WTC11 (cell line): ENCODE measurements at regions not wholly inside any gene's neighbourhood (a gene's known extent, or its start where the extent isn't known, plus 50 kb on each side); places are given as distances from the start of the nearest gene placed in this dataset.

Experiments
- AR ChIP-seq: fragments of 250-450 bp; sonication (Bioruptor Pico); IDR thresholded peaks from 2 replicates; pipeline ENCODE4 v1.9.0; 2021; ENCODE audit warnings: mild to moderate bottlenecking
- CREB1 ChIP-seq: sonication (generic); formaldehyde crosslinking; IDR thresholded peaks from 2 replicates; pipeline ENCODE4 v1.8.0; 2023; ENCODE audit warnings: mild to moderate bottlenecking, missing genetic modification reagents
- ETV6 ChIP-seq: sonication (generic); formaldehyde crosslinking; IDR thresholded peaks from 2 replicates; pipeline ENCODE4 v1.8.1; 2022; ENCODE audit warnings: mild to moderate bottlenecking, missing genetic modification reagents
- NFYB ChIP-seq: sonication (generic); formaldehyde crosslinking; conservative IDR thresholded peaks from 2 replicates; pipeline ENCODE4 v1.8.0; 2022; ENCODE audit warnings: low read depth, missing genetic modification reagents
- PRRX2 ChIP-seq: fragments of 250-450 bp; sonication (Bioruptor Pico); IDR thresholded peaks from 2 replicates; pipeline ENCODE4 v1.8.0; 2021; ENCODE audit warnings: mild to moderate bottlenecking
- SMAD3 ChIP-seq: sonication (generic); formaldehyde crosslinking; IDR thresholded peaks from 2 replicates; pipeline ENCODE4 v1.8.0; 2022; ENCODE audit warnings: missing genetic modification reagents, mild to moderate bottlenecking, borderline replicate concordance
- TCF7 ChIP-seq: sonication (generic); formaldehyde crosslinking; IDR thresholded peaks from 2 replicates; pipeline ENCODE4 v1.8.0; 2022; ENCODE audit warnings: mild to moderate bottlenecking, low read depth, missing genetic modification reagents, moderate library complexity
- ZNF138 ChIP-seq: sonication (generic); formaldehyde crosslinking; conservative IDR thresholded peaks from 2 replicates; pipeline ENCODE4 v1.8.1; 2022; ENCODE audit warnings: mild to moderate bottlenecking, moderate library complexity, missing genetic modification reagents
- ZNF416 ChIP-seq: fragments of 250-450 bp; sonication (Bioruptor Pico); IDR thresholded peaks from 2 replicates; pipeline ENCODE4 v1.9.0; 2021; ENCODE audit warnings: mild to moderate bottlenecking, inconsistent platforms
- TF ChIP-seq, protein P1 (sequence below): fragments of 200-600 bp; IDR thresholded peaks from 2 replicates; pipeline ENCODE4 v1.8.0; 2022; ENCODE audit warnings: antibody characterized with exemption
- TF ChIP-seq, protein P2 (sequence below): sonication (generic); formaldehyde crosslinking; conservative IDR thresholded peaks from 2 replicates; pipeline ENCODE4 v1.8.1; 2023; ENCODE audit warnings: mild to moderate bottlenecking, low read depth, missing genetic modification reagents, moderate library complexity

DNA sequence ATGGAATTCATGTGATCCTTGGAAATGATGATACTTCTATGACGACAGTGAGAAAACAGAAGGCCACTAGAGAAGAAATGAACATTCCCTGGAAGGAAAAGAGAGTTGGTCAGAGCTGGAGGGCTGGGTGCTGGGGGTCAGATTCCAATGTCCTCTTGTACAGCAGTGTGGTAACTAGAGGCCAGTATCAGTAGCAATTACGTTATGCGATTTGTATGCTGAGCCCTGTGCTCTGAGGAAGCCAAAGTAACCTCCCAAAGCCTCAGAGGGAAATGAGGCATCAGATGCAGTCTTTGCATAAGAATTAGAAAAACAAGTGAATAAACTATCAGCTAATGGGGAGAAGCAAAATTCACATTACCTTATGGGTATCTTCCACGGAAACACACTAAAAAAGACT is 65.5 kb upstream of the SLC4A11 start:
- TF ChIP-seq, protein P1, sequence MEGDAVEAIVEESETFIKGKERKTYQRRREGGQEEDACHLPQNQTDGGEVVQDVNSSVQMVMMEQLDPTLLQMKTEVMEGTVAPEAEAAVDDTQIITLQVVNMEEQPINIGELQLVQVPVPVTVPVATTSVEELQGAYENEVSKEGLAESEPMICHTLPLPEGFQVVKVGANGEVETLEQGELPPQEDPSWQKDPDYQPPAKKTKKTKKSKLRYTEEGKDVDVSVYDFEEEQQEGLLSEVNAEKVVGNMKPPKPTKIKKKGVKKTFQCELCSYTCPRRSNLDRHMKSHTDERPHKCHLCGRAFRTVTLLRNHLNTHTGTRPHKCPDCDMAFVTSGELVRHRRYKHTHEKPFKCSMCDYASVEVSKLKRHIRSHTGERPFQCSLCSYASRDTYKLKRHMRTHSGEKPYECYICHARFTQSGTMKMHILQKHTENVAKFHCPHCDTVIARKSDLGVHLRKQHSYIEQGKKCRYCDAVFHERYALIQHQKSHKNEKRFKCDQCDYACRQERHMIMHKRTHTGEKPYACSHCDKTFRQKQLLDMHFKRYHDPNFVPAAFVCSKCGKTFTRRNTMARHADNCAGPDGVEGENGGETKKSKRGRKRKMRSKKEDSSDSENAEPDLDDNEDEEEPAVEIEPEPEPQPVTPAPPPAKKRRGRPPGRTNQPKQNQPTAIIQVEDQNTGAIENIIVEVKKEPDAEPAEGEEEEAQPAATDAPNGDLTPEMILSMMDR = no peak
- TF ChIP-seq, protein P2, sequence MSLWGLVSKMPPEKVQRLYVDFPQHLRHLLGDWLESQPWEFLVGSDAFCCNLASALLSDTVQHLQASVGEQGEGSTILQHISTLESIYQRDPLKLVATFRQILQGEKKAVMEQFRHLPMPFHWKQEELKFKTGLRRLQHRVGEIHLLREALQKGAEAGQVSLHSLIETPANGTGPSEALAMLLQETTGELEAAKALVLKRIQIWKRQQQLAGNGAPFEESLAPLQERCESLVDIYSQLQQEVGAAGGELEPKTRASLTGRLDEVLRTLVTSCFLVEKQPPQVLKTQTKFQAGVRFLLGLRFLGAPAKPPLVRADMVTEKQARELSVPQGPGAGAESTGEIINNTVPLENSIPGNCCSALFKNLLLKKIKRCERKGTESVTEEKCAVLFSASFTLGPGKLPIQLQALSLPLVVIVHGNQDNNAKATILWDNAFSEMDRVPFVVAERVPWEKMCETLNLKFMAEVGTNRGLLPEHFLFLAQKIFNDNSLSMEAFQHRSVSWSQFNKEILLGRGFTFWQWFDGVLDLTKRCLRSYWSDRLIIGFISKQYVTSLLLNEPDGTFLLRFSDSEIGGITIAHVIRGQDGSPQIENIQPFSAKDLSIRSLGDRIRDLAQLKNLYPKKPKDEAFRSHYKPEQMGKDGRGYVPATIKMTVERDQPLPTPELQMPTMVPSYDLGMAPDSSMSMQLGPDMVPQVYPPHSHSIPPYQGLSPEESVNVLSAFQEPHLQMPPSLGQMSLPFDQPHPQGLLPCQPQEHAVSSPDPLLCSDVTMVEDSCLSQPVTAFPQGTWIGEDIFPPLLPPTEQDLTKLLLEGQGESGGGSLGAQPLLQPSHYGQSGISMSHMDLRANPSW (CRISPR knock-in tag) = no peak
- no peak for TF ChIP-seq ZNF138 (CRISPR knock-in tag)
- TF ChIP-seq SMAD3 (CRISPR knock-in tag) = no peak
- no peak for TF ChIP-seq ZNF416 (CRISPR knock-in tag)
- no peak for TF ChIP-seq TCF7 (CRISPR knock-in tag)
- TF ChIP-seq NFYB (CRISPR knock-in tag) = no peak
- no peak for TF ChIP-seq ETV6
- no peak for TF ChIP-seq AR
- TF ChIP-seq CREB1 (CRISPR knock-in tag) = no peak
- no peak for TF ChIP-seq PRRX2 (CRISPR knock-in tag)
